SU-DHL-6 (cell line): ENCODE measurements at regions not wholly inside any gene's neighbourhood (a gene's known extent, or its start where the extent isn't known, plus 50 kb on each side); places are given as distances from the start of the nearest gene placed in this dataset.

ENCODE experiments used
- H2AFZ ChIP-seq: fragments of 200-600 bp; sonication (generic); 2 replicates; pipeline ENCODE4 v1.6.1; 2014; ENCODE audit warnings: low read depth, mild to moderate bottlenecking, moderate library complexity, mixed read lengths, antibody characterized with exemption, low read length; ENCODE audit not compliant: severe bottlenecking
- H3F3A ChIP-seq: fragments of 200-600 bp; shearing (Covaris generic); 2 replicates; pipeline ENCODE4 v1.6.0; 2016; ENCODE audit warnings: antibody characterized with exemption, mild to moderate bottlenecking; ENCODE audit not compliant: insufficient read depth
- H3K27ac ChIP-seq: fragments of 200-600 bp; sonication (generic); 2 replicates; pipeline ENCODE4 v1.5.1; 2016; ENCODE audit warnings: low read depth, mild to moderate bottlenecking, low read length, moderate library complexity, mixed read lengths
- H3K27me3 ChIP-seq: fragments of 200-600 bp; sonication (generic), shearing (Covaris generic); 2 replicates; pipeline ENCODE4 v1.6.0; 2014; ENCODE audit warnings: mild to moderate bottlenecking, low read length
- H3K36me3 ChIP-seq: fragments of 200-600 bp; sonication (generic); 2 replicates; pipeline ENCODE4 v1.6.1; 2014; ENCODE audit warnings: mild to moderate bottlenecking, low read length, mixed read lengths
- H3K4me2 ChIP-seq: fragments of 300-600, 200-600 bp; shearing (Covaris generic), sonication (generic); 2 replicates; pipeline ENCODE4 v1.6.0; 2014; ENCODE audit warnings: low read length, low read depth, mild to moderate bottlenecking; ENCODE audit not compliant: poor library complexity, severe bottlenecking
- H3K4me3 ChIP-seq: fragments of 200-600 bp; sonication (generic); 2 replicates; pipeline ENCODE4 v1.5.1; 2014; ENCODE audit warnings: antibody characterized with exemption, low read length, mild to moderate bottlenecking, mixed read lengths; ENCODE audit not compliant: insufficient read depth, poor library complexity, severe bottlenecking
- H3K79me2 ChIP-seq: fragments of 200-600 bp; sonication (generic); 2 replicates; pipeline ENCODE4 v1.6.1; 2014; ENCODE audit warnings: mild to moderate bottlenecking, low read length, moderate library complexity; ENCODE audit not compliant: insufficient read depth
- H3K9ac ChIP-seq: fragments of 200-600 bp; sonication (generic); 2 replicates; pipeline ENCODE4 v1.7.0; 2014; ENCODE audit warnings: mild to moderate bottlenecking, low read length
- H3K9me2 ChIP-seq: fragments of 200-600 bp; sonication (generic); replicated peaks from 2 replicates; pipeline ENCODE4 v1.6.1; 2014; ENCODE audit warnings: low read length; ENCODE audit not compliant: insufficient read depth
- H3K9me3 ChIP-seq: fragments of 200-600 bp; sonication (generic); 2 replicates; pipeline ENCODE4 v1.6.1; 2014; ENCODE audit warnings: low read length, mixed read lengths; ENCODE audit not compliant: insufficient read depth
- H4K20me1 ChIP-seq: fragments of 200-600 bp; sonication (generic); 2 replicates; pipeline ENCODE4 v1.6.1; 2014; ENCODE audit warnings: low read depth, mild to moderate bottlenecking, antibody characterized with exemption, low read length, moderate library complexity, mixed read lengths
- EZH2phosphoT487 ChIP-seq: fragments of 200-600 bp; sonication (generic), shearing (Covaris generic); conservative IDR thresholded peaks from 2 replicates; pipeline ENCODE4 v1.6.1; 2018; ENCODE audit warnings: mild to moderate bottlenecking, antibody characterized with exemption, low read length, moderate library complexity, mixed read lengths
- TF ChIP-seq, protein P1 (sequence below): fragments of 200-600 bp; sonication (generic); IDR thresholded peaks from one replicate; pipeline ENCODE4 v1.5.1; 2017; ENCODE audit warnings: antibody characterized with exemption, mild to moderate bottlenecking, low read length, moderate library complexity; ENCODE audit not compliant: insufficient read depth, poor library complexity, severe bottlenecking

DNA sequence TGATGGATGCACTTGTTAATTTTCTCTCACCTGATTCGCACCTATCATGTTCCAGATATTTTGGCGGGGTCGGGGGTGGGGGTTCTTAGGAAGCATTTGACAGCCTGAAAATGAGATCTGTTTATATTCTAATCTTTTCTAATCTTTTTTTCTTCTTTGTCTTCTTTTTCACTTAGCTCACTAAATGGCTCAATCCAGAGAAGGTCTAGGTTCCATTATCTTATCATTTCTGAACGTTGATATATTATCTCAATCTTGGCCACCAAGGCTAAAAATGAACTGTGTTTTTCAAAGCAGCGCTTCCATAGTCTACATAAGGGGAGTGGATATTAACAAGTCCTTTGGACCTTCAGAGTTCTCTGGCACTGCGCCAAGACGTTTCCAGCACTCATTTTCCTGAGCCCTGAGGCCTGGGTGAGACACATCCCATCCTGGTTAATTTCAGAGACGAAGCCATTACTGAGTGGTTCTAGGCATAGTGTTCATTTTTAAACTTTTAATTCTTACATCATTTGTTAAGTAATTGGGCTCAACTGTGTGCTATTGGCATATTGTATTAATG lies 229.0 kb downstream of the SOX11 start:
- Histone ChIP-seq H3F3A (no peaks in the 10 kb centered on the region), H3K9me2 (no peaks in the 10 kb centered on the region), H3K79me2 (no peaks in the 10 kb centered on the region), H3K4me2 (no peak overlapping the region), H2AFZ (no peak overlapping the region), H3K9ac (no peak overlapping the region), H3K4me3 (no peak overlapping the region), H3K9me3 (peaks cover 6% of the 10 kb centered on the region; the same call in 1 of the 2 replicates), H3K27ac (no peak overlapping the region), H3K36me3 (no peaks in the 10 kb centered on the region), H4K20me1 (no peaks in the 10 kb centered on the region), H3K27me3 (no peaks in the 10 kb centered on the region)
- TF ChIP-seq, protein P1, sequence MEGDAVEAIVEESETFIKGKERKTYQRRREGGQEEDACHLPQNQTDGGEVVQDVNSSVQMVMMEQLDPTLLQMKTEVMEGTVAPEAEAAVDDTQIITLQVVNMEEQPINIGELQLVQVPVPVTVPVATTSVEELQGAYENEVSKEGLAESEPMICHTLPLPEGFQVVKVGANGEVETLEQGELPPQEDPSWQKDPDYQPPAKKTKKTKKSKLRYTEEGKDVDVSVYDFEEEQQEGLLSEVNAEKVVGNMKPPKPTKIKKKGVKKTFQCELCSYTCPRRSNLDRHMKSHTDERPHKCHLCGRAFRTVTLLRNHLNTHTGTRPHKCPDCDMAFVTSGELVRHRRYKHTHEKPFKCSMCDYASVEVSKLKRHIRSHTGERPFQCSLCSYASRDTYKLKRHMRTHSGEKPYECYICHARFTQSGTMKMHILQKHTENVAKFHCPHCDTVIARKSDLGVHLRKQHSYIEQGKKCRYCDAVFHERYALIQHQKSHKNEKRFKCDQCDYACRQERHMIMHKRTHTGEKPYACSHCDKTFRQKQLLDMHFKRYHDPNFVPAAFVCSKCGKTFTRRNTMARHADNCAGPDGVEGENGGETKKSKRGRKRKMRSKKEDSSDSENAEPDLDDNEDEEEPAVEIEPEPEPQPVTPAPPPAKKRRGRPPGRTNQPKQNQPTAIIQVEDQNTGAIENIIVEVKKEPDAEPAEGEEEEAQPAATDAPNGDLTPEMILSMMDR: no peak
- TF ChIP-seq EZH2phosphoT487: no peak

DNA sequence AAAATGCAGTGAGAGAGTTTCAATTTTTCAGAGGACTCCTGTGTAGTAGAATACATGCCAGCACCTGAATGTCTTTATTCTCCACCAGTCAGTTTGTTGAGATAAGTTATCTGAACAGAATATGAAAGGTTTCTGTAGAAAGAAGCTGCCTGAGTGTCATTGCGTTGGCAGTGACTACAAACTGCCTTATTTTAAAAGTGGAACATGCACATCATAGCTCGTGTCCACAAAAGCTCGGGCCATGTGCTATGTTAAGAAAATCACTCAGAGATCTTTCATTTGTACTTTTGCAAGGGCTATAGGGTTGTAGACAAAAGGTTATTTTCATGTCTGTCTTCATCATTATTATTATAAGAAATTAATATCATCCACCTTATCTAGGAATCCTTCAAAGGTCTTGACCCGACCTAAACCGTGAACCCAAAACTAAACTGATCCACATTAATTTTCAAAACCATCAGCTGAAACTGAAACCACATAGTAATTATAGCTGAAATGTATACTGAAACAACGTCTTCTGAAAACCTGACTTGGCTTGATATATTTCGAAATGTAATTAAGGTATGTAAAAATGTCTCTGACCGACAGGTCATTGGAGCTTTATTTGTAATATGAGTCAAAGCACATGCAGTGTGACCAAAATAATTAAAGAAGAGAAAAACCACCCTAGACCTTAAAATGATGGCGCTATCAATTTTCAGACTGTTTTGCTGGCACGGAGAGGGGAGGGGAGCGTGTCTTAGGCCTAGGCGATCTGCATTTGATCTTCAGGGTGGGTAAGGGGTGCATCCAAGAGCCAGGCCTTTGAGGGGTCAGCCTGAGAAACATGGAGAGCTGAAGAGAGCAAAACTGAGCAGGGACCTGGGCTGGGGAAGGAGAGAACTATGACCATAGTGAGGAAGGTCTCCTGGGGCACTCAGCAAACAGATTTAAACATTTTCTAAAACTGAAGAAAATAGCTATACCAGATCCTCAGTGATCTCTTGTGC lies 232.1 kb downstream of the SOX11 start:
- H3K9me2 ChIP-seq: no peaks in the 10 kb centered on the region
- no peak overlapping the region for H2AFZ ChIP-seq
- H3K9ac ChIP-seq: no peak overlapping the region
- no peak overlapping the region for H3K27ac ChIP-seq
- no peak overlapping the region for H3K4me3 ChIP-seq
- H3F3A ChIP-seq: no peaks in the 10 kb centered on the region
- TF ChIP-seq EZH2phosphoT487: no peak
- no peaks in the 10 kb centered on the region for H3K9me3 ChIP-seq
- H3K36me3 ChIP-seq: no peaks in the 10 kb centered on the region
- no peaks in the 10 kb centered on the region for H4K20me1 ChIP-seq
- H3K27me3 ChIP-seq: no peaks in the 10 kb centered on the region
- H3K79me2 ChIP-seq: no peaks in the 10 kb centered on the region
- no peak overlapping the region for H3K4me2 ChIP-seq

DNA sequence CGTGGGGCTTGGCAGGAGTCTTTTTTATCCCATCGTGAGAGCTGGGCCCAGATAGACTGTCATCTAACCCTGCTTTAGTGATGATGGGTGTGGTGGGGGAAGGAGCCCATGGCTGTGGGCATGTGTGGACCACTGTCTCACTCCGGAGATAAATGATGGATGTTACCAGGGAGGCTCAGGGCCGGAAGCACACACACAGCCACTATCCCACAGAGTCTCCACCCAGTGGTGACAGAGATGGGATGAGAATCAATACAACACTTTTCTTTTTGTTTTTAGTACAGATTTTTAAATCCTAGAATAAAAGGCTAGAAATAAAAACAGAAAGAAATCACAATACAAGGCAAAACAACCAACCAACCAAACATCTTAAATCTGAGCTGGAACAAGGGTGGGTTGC lies 233.4 kb downstream of the SOX11 start:
- H3K79me2 ChIP-seq: no peaks in the 10 kb centered on the region

More for the DNA sequence above, 233.4 kb downstream of the SOX11 start:
- no peak for TF ChIP-seq EZH2phosphoT487
- TF ChIP-seq, protein P1: no peak
- Histone ChIP-seq H3K9ac (no peak overlapping the region), H3F3A (no peaks in the 10 kb centered on the region), H3K9me3 (no peaks in the 10 kb centered on the region), H3K36me3 (no peaks in the 10 kb centered on the region), H4K20me1 (no peaks in the 10 kb centered on the region), H2AFZ (no peak overlapping the region), H3K27ac (no peak overlapping the region), H3K4me3 (no peak overlapping the region), H3K27me3 (no peaks in the 10 kb centered on the region), H3K4me2 (no peak overlapping the region), H3K9me2 (no peaks in the 10 kb centered on the region)
